ENCODE measurements at regions not wholly inside any gene's neighbourhood (a gene's known extent, or its start where the extent isn't known, plus 50 kb on each side); places are given as distances from the start of the nearest gene placed in this dataset.

DNA sequence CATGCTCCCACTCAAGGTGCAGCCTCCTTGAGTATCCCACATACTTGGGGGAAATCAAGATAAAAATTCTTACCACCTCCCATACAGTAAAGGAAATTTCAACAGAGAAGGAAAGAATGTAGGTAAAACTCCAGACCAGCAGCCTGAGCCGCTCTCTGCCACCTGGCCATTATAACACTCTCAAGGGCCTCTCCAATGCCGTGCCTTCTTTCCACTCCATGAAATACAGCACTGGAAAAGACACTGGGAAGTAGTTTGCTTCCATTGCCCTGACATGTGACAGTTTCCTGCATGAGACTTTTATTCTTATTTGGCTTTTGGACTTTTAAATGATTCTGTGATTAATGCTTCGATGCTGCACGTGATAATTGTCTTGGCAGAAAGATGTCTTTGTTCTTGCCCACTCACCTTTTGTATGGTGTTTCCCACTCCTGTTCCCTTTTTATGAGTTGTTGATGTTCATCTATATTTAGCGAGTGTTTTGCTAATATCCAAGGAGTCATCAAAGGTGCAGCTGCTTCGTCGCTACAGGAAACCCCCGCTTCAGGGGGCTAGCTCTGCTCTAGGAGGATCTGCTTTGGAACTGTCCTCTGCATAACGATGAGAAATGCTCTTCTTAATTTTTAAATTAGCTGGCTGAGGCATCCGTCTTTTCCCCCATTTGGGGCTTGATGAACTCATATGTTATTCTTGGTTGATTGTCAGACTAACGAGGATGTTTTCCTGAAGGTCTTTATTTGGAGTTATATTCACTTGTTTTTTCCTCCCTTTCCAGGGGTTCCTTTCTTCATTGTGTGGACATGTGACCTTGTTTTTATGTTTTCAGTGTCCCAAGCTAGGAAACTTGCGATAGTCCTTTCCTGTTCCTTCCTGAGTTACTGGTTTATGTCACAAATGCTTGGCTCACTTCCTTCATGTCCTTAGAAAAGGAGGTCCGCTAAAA is 179.4 kb downstream of the TXNL1 start:
- Histone ChIP-seq H3K9me3 (no peaks in the 10 kb centered on the region), H3K27me3 (no peaks in the 10 kb centered on the region), H3K27ac (peak overlapping the region in 1 of 4 donors; percentile 27), H3K4me3 (no peak overlapping the region), H3K36me3 (no peaks in the 10 kb centered on the region), H3K4me1 (no peaks in the 10 kb centered on the region)
- WGBS, 2 donors = 80% methylated on average over 13 of the region's 13 CpGs
- TF ChIP-seq POLR2A (IDR thresholded peaks at IDR 0.05) (no peak), POLR2AphosphoS5 (IDR thresholded peaks at IDR 0.05) (peak in 1 of 4 donors; percentile 5), EP300 (IDR thresholded peaks at IDR 0.05) (no peak)
- intact Hi-C loops (cut with DNase I) = no loop called here
- DNase-seq = no peak

DNA sequence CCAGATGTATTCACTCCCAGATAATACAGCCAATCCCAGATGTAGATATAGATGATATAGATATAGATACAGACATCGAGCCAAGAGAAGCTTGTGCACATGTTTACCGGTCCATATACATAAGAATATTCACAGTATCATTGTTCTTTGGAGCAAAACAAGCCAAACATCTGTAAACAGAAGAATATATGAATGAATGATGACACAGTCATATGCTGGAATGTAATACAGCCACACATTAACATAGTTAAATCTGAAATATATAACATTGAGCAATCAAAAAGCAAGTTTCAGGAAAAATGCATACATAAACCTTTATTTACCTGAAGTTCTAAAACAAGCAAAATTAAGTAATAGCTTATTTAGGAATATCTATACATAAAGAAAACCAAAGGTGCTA is 182.5 kb downstream of the TXNL1 start:
- no peak for TF ChIP-seq POLR2A (IDR thresholded peaks at IDR 0.05)
- TF ChIP-seq, protein P1, sequence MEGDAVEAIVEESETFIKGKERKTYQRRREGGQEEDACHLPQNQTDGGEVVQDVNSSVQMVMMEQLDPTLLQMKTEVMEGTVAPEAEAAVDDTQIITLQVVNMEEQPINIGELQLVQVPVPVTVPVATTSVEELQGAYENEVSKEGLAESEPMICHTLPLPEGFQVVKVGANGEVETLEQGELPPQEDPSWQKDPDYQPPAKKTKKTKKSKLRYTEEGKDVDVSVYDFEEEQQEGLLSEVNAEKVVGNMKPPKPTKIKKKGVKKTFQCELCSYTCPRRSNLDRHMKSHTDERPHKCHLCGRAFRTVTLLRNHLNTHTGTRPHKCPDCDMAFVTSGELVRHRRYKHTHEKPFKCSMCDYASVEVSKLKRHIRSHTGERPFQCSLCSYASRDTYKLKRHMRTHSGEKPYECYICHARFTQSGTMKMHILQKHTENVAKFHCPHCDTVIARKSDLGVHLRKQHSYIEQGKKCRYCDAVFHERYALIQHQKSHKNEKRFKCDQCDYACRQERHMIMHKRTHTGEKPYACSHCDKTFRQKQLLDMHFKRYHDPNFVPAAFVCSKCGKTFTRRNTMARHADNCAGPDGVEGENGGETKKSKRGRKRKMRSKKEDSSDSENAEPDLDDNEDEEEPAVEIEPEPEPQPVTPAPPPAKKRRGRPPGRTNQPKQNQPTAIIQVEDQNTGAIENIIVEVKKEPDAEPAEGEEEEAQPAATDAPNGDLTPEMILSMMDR (IDR thresholded peaks at IDR 0.05) = no peak
- no peak for TF ChIP-seq EP300 (IDR thresholded peaks at IDR 0.05)
- TF ChIP-seq POLR2AphosphoS5 (IDR thresholded peaks at IDR 0.05) = no peak
- Histone ChIP-seq H3K27me3 (peaks cover 0 to 3% (median 0%) of the 10 kb centered on the region in 3 donors), H3K9me3 (no peaks in the 10 kb centered on the region), H3K4me3 (no peak overlapping the region), H3K36me3 (no peaks in the 10 kb centered on the region), H3K4me1 (no peaks in the 10 kb centered on the region), H3K27ac (no peak overlapping the region)
- 86 to 95% methylated on average over 2 of the region's 2 CpGs for whole genome bisulfite sequencing, 2 donors
- no peak for DNase-seq
- intact Hi-C loops (cut with DNase I) = no loop called here

DNA sequence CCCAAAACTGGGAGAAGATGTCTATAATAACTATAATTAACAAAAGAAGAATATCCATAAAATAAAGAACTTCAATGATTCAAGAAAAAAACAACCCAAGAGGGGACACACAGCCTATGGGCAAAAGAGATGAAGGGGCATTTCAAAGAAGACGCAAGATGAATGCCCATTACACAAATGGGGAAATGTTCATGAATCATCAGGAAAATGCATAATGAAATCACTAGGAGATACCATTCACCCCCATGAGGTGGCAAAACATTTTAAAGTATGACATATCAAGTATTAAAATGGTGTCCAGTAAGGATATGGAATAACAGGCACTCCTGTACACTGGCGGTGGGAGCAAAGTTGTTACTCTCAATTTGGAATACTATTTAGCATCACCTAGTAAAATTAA is 183.3 kb downstream of the TXNL1 start:
- no peak overlapping the region for H3K4me3 ChIP-seq
- H3K9me3 ChIP-seq = no peaks in the 10 kb centered on the region
- TF ChIP-seq EP300 (IDR thresholded peaks at IDR 0.05) (no peak), POLR2AphosphoS5 (IDR thresholded peaks at IDR 0.05) (no peak), POLR2A (IDR thresholded peaks at IDR 0.05) (no peak)
- TF ChIP-seq, protein P1 (IDR thresholded peaks at IDR 0.05) = no peak
- no peaks in the 10 kb centered on the region for H3K4me1 ChIP-seq
- intact Hi-C loops (cut with DNase I) = no loop called here
- H3K27me3 ChIP-seq = peaks cover 0 to 3% (median 0%) of the 10 kb centered on the region in 3 donors
- DNase-seq = no peak
- H3K27ac ChIP-seq = no peak overlapping the region
- WGBS, 2 donors = 94 to 97% methylated on average over 2 of the region's 2 CpGs
- H3K36me3 ChIP-seq = no peaks in the 10 kb centered on the region

DNA sequence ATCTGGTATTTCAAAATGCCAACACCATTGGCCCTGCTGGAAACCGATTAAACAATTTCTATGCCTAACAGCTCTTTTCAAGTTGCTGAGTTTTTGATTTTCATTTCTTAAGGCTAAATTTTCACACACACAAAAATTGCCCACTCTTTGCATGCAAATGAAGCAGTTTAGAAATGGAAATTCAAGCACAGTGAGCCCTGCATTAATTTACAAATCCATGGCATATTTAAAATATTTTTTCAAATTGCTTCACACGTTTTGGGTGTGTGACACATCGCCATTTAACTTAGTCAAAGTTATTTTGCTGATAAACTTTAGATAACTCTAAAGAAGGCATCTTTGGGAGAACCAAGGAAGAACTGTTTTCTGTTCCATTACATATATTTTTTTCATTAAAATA is 184.8 kb downstream of the TXNL1 start:
- Histone ChIP-seq H3K27me3 (peaks cover 0 to 3% (median 0%) of the 10 kb centered on the region in 3 donors), H3K4me3 (no peak overlapping the region), H3K4me1 (no peaks in the 10 kb centered on the region), H3K27ac (no peak overlapping the region), H3K9me3 (no peaks in the 10 kb centered on the region), H3K36me3 (no peaks in the 10 kb centered on the region)
- DNase-seq = no peak
- intact Hi-C loops (cut with DNase I) = no loop called here
- TF ChIP-seq, protein P1 (IDR thresholded peaks at IDR 0.05) = no peak
- TF ChIP-seq POLR2A (IDR thresholded peaks at IDR 0.05) (no peak), POLR2AphosphoS5 (IDR thresholded peaks at IDR 0.05) (no peak), EP300 (IDR thresholded peaks at IDR 0.05) (no peak)
- WGBS, 2 donors = 76 to 83% methylated on average over 3 of the region's 3 CpGs

DNA sequence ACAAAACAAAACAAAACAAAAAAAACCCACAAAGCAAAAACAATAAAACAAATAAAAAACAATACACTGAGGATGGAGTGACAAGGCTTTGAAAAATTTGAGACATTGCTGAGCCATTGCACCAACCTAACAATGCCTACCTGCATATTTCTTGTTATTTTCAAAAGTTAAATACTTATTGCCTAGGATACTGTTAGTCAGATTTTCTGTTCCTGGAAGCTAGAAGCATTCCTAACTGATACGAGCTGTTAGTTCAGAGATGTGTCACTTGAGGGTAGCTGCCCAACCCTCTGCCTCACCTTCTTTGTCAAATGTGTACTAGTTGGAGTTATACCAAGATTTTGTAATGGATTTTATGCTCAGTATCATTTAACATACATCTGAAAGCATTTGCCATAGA is 187.2 kb downstream of the TXNL1 start:
- intact Hi-C loops (cut with DNase I) = no loop called here
- 47 to 85% methylated on average over 1 of the region's 1 CpG for WGBS, 2 donors
- Histone ChIP-seq H3K4me3 (no peak overlapping the region), H3K27me3 (peaks cover 0 to 3% (median 0%) of the 10 kb centered on the region in 3 donors), H3K36me3 (no peaks in the 10 kb centered on the region), H3K4me1 (peaks cover 0 to 6% (median 0%) of the 10 kb centered on the region in 4 donors), H3K9me3 (no peaks in the 10 kb centered on the region), H3K27ac (no peak overlapping the region)
- DNase-seq = no peak
- TF ChIP-seq, protein P1 (IDR thresholded peaks at IDR 0.05) = no peak
- TF ChIP-seq POLR2AphosphoS5 (IDR thresholded peaks at IDR 0.05) = no peak
- TF ChIP-seq EP300 (IDR thresholded peaks at IDR 0.05) = no peak
- TF ChIP-seq POLR2A (IDR thresholded peaks at IDR 0.05) = no peak

Data from sigmoid colon (tissue), 6 donors.